Neuronal stem cell (in vitro differentiated cells): ENCODE measurements at regions not wholly inside any gene's neighbourhood (a gene's known extent, or its start where the extent isn't known, plus 50 kb on each side); places are given as distances from the start of the nearest gene placed in this dataset.

Experiments used
- DNase-seq: peaks from one replicate; pipeline ENCODE4 v3.0.0-alpha.2; 2013; ENCODE audit warnings: low spot score
- H2AFZ ChIP-seq: one replicate; pipeline ENCODE4 v1.6.1; 2013; ENCODE audit warnings: mild to moderate bottlenecking, low read length, inconsistent platforms
- H2AK5ac ChIP-seq: 2 replicates; pipeline ENCODE4 v1.6.1; 2013; ENCODE audit warnings: low read depth, mild to moderate bottlenecking, inconsistent platforms, low read length, moderate library complexity, mixed read lengths
- H2BK120ac ChIP-seq: 2 replicates; pipeline ENCODE4 v1.6.1; 2013; ENCODE audit warnings: low read depth, mild to moderate bottlenecking, inconsistent platforms, low read length, moderate library complexity, mixed read lengths
- H2BK12ac ChIP-seq: one replicate; pipeline ENCODE4 v1.6.1; 2013; ENCODE audit warnings: low read length, inconsistent platforms
- H2BK15ac ChIP-seq: 2 replicates; pipeline ENCODE4 v1.6.1; 2013; ENCODE audit warnings: mild to moderate bottlenecking, low read length, inconsistent platforms, mixed read lengths
- H2BK5ac ChIP-seq: one replicate; pipeline ENCODE4 v1.6.1; 2013; ENCODE audit warnings: inconsistent platforms, mild to moderate bottlenecking, low read length, moderate library complexity
- H3K14ac ChIP-seq: one replicate; pipeline ENCODE4 v1.6.1; 2013; ENCODE audit warnings: low read length, inconsistent platforms
- H3K18ac ChIP-seq: 2 replicates; pipeline ENCODE4 v1.6.1; 2013; ENCODE audit warnings: low read length, inconsistent platforms
- H3K23ac ChIP-seq: 2 replicates; pipeline ENCODE4 v1.6.1; 2013; ENCODE audit warnings: low read depth, mild to moderate bottlenecking, mixed read lengths, low read length, inconsistent platforms; ENCODE audit not compliant: poor library complexity
- H3K27ac ChIP-seq: replicated peaks from 3 replicates; pipeline ENCODE4 v1.5.1; 2013; ENCODE audit warnings: low read length, inconsistent platforms
- H3K27me3 ChIP-seq, 3 experiments: 2 replicates each; pipeline ENCODE4 v1.6.1; 2013; ENCODE audit warnings: low read length in 3 of 3, mild to moderate bottlenecking in 2 of 3, inconsistent platforms in 1 of 3, low read depth in 1 of 3, mixed read lengths in 1 of 3, moderate library complexity in 1 of 3; ENCODE audit not compliant: control insufficient read depth in 3 of 3, insufficient read depth in 3 of 3
- H3K36me3 ChIP-seq, 2 donors: replicated peaks in 1 of 2; 2 replicates each; pipeline ENCODE4 v1.6.1; 2013; ENCODE audit warnings: low read length in 2 of 2; ENCODE audit not compliant: control insufficient read depth in 2 of 2, insufficient read depth in 2 of 2
- H3K4ac ChIP-seq: 2 replicates; pipeline ENCODE4 v1.6.1; 2013; ENCODE audit warnings: inconsistent platforms, mild to moderate bottlenecking, low read length, moderate library complexity
- H3K4me1 ChIP-seq, 2 donors: 1 replicate in 1 of 2; 2 replicates in 1 of 2; pipeline ENCODE4 v1.6.1; 2013; ENCODE audit warnings: low read length in 2 of 2, low read depth in 1 of 2; ENCODE audit not compliant: control insufficient read depth in 2 of 2, insufficient read depth in 1 of 2
- H3K4me2 ChIP-seq: one replicate; pipeline ENCODE4 v1.6.1; 2013; ENCODE audit warnings: mild to moderate bottlenecking, low read length, inconsistent platforms; ENCODE audit not compliant: insufficient read depth, poor library complexity, severe bottlenecking
- H3K4me3 ChIP-seq, 2 donors: 2 replicates each; pipeline ENCODE4 v1.5.1; 2013; ENCODE audit warnings: low read length in 2 of 2, mild to moderate bottlenecking in 2 of 2, inconsistent platforms in 1 of 2, moderate library complexity in 1 of 2
- H3K79me1 ChIP-seq: one replicate; pipeline ENCODE4 v1.6.1; 2013; ENCODE audit warnings: low read depth, mild to moderate bottlenecking, inconsistent platforms, low read length, moderate library complexity
- H3K9ac ChIP-seq: one replicate; pipeline ENCODE4 v1.6.1; 2013; ENCODE audit warnings: mild to moderate bottlenecking, low read depth, low read length, inconsistent platforms; ENCODE audit not compliant: poor library complexity
- H3K9me3 ChIP-seq, 2 donors: replicated peaks in 1 of 2; 2 replicates each; pipeline versions ENCODE3 to v1.6.1; 2013; ENCODE audit warnings: low read length in 2 of 2, mild to moderate bottlenecking in 2 of 2, inconsistent platforms in 1 of 2, low read depth in 1 of 2, mixed read lengths in 1 of 2, moderate library complexity in 1 of 2; ENCODE audit not compliant: control insufficient read depth in 2 of 2, insufficient read depth in 1 of 2
- H4K8ac ChIP-seq: one replicate; pipeline ENCODE4 v1.6.1; 2013; ENCODE audit warnings: low read depth, mild to moderate bottlenecking, inconsistent platforms, low read length, moderate library complexity
- H4K91ac ChIP-seq: one replicate; pipeline ENCODE4 v1.6.1; 2013; ENCODE audit warnings: low read length, low read depth, mild to moderate bottlenecking, inconsistent platforms; ENCODE audit not compliant: poor library complexity
- WGBS, 2 donors: extraction: QIAGEN DNeasy Blood & Tissue Kit; methylation state at CpG; one replicate each; pipeline ENCODE4 v1.1.7; 2013; ENCODE audit warnings: missing lambda C conversion rate in 2 of 2, mixed read lengths in 1 of 2; ENCODE audit not compliant: insufficient read length in 2 of 2, insufficient replicate concordance in 1 of 2; ENCODE audit errors: extremely low coverage in 2 of 2; 5-methylcytosine and 5-hydroxymethylcytosine counted together

- Histone ChIP-seq H3K27ac (no peak overlapping the region), H3K36me3 (no peaks in the 10 kb centered on the region), H3K23ac (no peak overlapping the region), H2AFZ (no peak overlapping the region), H4K8ac (no peak overlapping the region), H2BK15ac (no peak overlapping the region), H3K4me1 (no peaks in the 10 kb centered on the region), H2BK120ac (no peak overlapping the region), H3K79me1 (no peaks in the 10 kb centered on the region), H3K4me2 (no peak overlapping the region), H3K14ac (no peak overlapping the region), H3K9ac (no peak overlapping the region), H3K27me3 (no peaks in the 10 kb centered on the region), H3K4ac (no peak overlapping the region), H3K4me3 (no peak overlapping the region), H4K91ac (no peak overlapping the region), H2BK5ac (no peak overlapping the region), H3K18ac (no peak overlapping the region), H2BK12ac (no peak overlapping the region), H3K9me3 (no peaks in the 10 kb centered on the region), H2AK5ac (no peak overlapping the region)
- no CpG with 5 or more reads among the region's 1 CpG for WGBS, 2 donors
- no peak for DNase-seq
Measured at GRCh38 chr5:114734238-114734637, 372.4 kb downstream of the KCNN2 start.

- DNase-seq = no peak
- no peak overlapping the region for H3K4me3 ChIP-seq
- H4K8ac ChIP-seq = no peak overlapping the region
- H3K4ac ChIP-seq = no peak overlapping the region
- H2BK120ac ChIP-seq = no peak overlapping the region
- no peaks in the 10 kb centered on the region for H3K27me3 ChIP-seq
- H3K9ac ChIP-seq = no peak overlapping the region
- no peaks in the 10 kb centered on the region for H3K36me3 ChIP-seq
- no peak overlapping the region for H3K27ac ChIP-seq
- no peak overlapping the region for H2BK15ac ChIP-seq
- no peaks in the 10 kb centered on the region for H3K4me1 ChIP-seq
- H2AFZ ChIP-seq = no peak overlapping the region
- H3K4me2 ChIP-seq = no peak overlapping the region
- H3K18ac ChIP-seq = no peak overlapping the region
- H2BK12ac ChIP-seq = no peak overlapping the region
- no peak overlapping the region for H2BK5ac ChIP-seq
- WGBS, 2 donors = no CpG with 5 or more reads among the region's 1 CpG
- H3K9me3 ChIP-seq = no peaks in the 10 kb centered on the region
- no peak overlapping the region for H3K14ac ChIP-seq
- no peak overlapping the region for H4K91ac ChIP-seq
- no peak overlapping the region for H3K23ac ChIP-seq
- no peaks in the 10 kb centered on the region for H3K79me1 ChIP-seq
- no peak overlapping the region for H2AK5ac ChIP-seq
Measured at GRCh38 chr5:114729986-114730385, 368.1 kb downstream of the KCNN2 start.

GRCh38 chr5:114727358-114727757 lies 365.5 kb downstream of the KCNN2 start:
- Histone ChIP-seq H2AFZ (no peak overlapping the region), H2AK5ac (no peak overlapping the region), H3K27ac (no peak overlapping the region), H3K9ac (no peak overlapping the region), H3K23ac (no peak overlapping the region), H2BK120ac (no peak overlapping the region), H4K91ac (no peak overlapping the region), H2BK5ac (no peak overlapping the region), H4K8ac (no peak overlapping the region), H3K14ac (no peak overlapping the region), H2BK15ac (no peak overlapping the region), H3K18ac (no peak overlapping the region), H3K36me3 (no peaks in the 10 kb centered on the region), H3K4me1 (no peaks in the 10 kb centered on the region), H2BK12ac (no peak overlapping the region), H3K4ac (no peak overlapping the region), H3K4me2 (no peak overlapping the region), H3K9me3 (no peaks in the 10 kb centered on the region), H3K4me3 (no peak overlapping the region), H3K27me3 (no peaks in the 10 kb centered on the region), H3K79me1 (no peaks in the 10 kb centered on the region)
- no peak for DNase-seq
- 100% methylated on average over 1 of the region's 3 CpGs; no CpG with 5 or more reads in 1 of the 2 donors for WGBS, 2 donors

GRCh38 chr5:114726131-114726530 lies 364.3 kb downstream of the KCNN2 start:
- no peak overlapping the region for H2BK15ac ChIP-seq
- H4K8ac ChIP-seq = no peak overlapping the region
- H3K18ac ChIP-seq = no peak overlapping the region
- no peaks in the 10 kb centered on the region for H3K79me1 ChIP-seq
- H2BK120ac ChIP-seq = no peak overlapping the region
- no peak overlapping the region for H3K4ac ChIP-seq
- H3K27ac ChIP-seq = no peak overlapping the region
- no peaks in the 10 kb centered on the region for H3K9me3 ChIP-seq
- WGBS, 2 donors = no CpG with 5 or more reads among the region's 2 CpGs
- H3K4me1 ChIP-seq = no peaks in the 10 kb centered on the region
- H2BK12ac ChIP-seq = no peak overlapping the region
- H4K91ac ChIP-seq = no peak overlapping the region
- H2AFZ ChIP-seq = no peak overlapping the region
- H3K4me3 ChIP-seq = no peak overlapping the region
- H3K4me2 ChIP-seq = no peak overlapping the region
- H3K27me3 ChIP-seq = no peaks in the 10 kb centered on the region
- H3K23ac ChIP-seq = no peak overlapping the region
- no peak for DNase-seq
- H3K9ac ChIP-seq = no peak overlapping the region
- H2BK5ac ChIP-seq = no peak overlapping the region
- H2AK5ac ChIP-seq = no peak overlapping the region
- no peak overlapping the region for H3K14ac ChIP-seq
- no peaks in the 10 kb centered on the region for H3K36me3 ChIP-seq
